GM19395 (cell line): ENCODE measurements at regions not wholly inside any gene's neighbourhood (a gene's known extent, or its start where the extent isn't known, plus 50 kb on each side); places are given as distances from the start of the nearest gene placed in this dataset.
"Not testable (repeated sequence)": the region's sequence is repeated elsewhere in the genome, so short reads cannot be mapped to it uniquely, and the experiment has no call there.

Experiments used
- ATAC-seq: cut with Tn5 transposase; IDR thresholded peaks from one replicate; pipeline ENCODE4 v1.9.1; 2021; ENCODE audit warnings: mild to moderate bottlenecking, moderate library complexity; ENCODE audit not compliant: unreplicated experiment

DNA sequence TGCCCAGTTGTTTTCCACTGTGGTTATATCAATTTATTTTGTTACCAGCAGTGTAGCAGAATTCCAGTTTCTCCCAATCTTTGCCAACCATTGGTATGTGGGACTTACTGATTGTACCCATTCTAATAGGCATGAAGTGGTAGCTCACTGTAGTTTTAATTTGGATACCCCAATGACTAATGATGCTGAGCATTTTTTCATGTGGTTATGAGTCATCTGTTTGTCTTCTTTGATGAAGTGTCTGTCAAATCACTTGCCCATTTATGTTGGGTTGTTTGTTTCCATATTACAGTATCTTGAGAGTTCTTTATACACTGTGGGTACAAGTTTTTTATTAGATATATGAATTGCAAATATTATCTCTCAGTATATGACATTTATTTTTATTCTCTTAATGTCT, 644.3 kb downstream of the NR2F2 start:
- ATAC-seq = no peak

DNA sequence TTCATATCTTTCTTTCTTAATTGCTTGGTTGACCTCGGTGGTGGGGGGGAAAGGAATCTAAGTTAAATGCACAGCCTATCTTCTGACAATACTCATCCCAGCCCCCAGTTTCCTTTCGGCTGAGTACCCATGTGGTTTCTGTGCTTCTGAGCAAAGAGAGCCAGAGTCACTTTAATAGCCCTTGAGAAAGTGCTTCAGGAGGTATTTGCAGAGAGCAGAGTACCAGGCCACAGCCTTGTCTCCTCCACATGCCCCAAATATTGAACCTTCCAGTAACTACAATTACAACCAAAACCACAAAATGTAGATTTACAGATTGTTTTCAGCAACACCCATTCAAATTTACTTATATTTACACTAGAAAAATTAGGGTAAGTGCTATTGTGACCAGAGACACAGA, 647.4 kb downstream of the NR2F2 start:
- no peak for ATAC-seq

DNA sequence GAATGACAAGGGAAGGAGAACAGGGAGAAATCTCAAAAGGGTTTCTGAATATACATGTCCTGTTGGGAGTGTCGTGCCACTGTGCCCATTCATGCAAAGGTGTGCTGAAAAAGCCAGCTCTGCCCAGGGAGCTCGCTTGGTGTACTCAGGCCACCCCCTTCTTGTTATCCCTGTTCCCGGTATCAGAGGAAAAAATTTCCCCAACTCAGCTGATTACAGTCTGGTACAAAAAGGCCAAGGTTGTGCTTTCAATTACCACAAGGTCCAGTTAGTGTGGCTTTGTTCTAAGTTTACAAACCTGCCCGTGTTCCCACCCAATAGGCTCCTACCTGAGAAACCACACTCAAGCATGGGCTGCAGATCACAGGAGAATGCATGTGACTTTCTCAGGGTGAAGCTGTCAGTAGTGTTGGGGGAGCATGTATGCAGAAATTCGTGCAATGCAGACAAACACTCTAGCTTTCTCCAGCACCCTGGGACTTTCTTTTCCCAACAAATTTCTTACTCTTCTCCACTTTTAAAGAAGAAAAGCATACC, 648.5 kb downstream of the NR2F2 start:
- ATAC-seq = no peak

DNA sequence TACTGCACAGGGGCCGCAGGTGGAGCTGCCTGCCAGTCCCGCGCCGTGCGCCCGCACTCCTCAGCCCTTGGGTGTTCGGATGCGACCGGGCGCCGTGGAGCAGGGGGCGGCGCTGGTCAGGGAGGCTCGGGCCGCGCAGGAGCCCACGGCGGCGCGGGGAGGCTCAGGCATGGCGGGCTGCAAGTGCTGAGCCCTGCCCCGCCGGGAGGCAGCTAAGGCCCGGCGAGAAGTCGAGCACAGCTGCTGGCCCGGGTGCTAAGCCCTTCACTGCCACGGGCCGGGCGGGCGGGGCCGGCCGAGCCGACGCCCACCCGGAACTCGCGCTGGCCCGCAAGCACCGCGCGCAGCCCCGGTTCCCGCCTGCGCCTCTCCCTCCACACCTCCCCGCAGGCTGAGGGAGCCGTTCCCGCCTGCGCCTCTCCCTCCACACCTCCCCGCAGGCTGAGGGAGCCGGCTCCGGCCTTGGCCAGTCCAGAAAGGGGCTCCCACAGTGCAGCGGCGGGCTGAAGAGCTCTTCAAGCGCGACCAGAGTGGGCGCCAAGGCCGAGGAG, 653.7 kb downstream of the NR2F2 start:
- ATAC-seq = not testable (repeated sequence)

DNA sequence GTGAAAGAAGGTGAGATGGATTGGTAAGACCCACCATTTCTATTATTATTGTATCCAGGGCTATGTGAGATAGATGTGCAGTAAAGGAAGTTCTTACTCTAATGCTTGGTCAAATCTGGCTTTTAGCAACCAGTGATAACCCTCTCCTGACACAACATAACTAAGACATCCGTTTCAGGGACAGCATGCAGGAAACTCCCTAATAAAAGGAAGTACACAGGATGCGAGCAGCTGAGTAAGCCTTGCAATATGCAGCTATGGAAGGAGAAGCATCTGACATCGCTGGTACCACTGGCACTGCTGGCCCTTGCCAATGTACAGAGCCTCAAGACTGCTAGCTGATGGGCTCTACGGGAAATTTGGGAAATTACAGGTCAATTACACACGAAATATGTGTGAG, 662.3 kb downstream of the NR2F2 start:
- no peak for ATAC-seq

DNA sequence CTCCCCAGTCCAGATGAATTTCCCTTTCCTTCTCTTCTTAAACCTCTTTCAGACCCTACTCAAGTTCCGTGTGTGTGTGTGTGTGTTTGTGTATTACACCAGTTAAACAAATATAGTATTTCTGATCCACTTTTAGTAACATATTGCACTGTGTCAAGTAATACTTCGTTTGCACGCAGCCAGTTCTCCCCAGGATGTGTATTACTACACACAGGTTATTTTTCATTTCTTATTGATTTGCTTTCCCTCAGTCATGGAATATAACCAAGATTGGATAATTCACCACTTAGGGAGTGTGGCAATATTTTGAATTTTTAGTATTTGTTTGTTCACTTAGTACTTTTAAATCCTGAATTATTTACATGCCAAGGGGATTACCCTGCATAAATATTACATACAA, 667.0 kb downstream of the NR2F2 start:
- no peak for ATAC-seq

DNA sequence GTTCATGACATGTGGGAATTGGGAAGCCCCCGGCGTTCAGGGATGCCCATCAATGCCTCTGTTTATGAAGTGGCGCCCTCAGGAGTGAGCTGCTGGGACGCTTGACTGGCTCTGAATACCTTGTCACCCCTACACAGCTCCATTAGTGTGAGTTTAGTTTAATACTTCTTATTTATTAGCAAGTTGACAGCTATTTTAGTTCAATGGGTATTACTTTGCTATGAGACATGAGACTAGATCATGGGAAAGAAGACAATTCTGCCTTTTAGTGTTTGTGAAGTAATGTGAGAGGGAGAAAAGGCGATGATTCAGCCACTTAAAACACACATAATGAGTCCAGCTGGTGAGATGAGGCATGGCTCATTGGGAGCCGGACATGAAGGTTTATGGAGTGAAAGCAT, 678.5 kb downstream of the NR2F2 start:
- ATAC-seq = no peak

DNA sequence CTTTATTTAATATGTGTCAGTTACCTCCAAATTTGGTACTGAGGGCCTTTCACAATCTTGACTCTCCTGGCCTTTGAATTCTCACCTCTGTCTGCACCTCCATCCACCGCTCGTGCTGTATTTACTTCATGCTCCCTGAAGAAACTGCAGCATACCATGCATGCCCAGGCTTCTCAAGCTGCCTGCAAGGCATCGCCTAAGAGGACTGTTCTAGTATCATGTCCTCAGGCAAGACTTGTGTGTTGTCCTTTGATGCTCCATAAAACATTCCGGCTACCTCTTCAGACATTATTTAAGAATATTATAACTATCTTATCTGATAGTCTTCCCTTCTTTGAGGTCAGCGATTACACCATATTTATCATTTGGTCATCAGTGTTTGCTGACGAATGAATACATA, 682.5 kb downstream of the NR2F2 start:
- no peak for ATAC-seq

DNA sequence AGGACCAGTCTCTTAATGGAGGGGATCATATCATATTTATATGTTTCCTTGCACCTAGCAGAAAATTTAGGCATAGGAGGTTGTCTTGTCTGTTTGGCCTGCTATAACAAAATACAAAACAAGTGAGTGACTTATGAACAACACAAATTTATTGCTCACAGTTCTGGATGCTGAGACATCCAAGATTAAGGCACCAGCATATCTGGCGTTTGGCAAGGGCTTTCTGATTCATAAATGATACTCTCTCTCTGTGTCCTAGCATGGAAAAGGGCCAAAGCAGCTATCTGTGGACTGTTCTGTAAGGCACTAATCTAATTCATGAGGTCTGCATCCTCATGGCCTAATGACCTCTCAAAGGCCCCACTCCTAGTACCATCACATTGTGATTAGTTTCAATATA, 683.0 kb downstream of the NR2F2 start:
- no peak for ATAC-seq

DNA sequence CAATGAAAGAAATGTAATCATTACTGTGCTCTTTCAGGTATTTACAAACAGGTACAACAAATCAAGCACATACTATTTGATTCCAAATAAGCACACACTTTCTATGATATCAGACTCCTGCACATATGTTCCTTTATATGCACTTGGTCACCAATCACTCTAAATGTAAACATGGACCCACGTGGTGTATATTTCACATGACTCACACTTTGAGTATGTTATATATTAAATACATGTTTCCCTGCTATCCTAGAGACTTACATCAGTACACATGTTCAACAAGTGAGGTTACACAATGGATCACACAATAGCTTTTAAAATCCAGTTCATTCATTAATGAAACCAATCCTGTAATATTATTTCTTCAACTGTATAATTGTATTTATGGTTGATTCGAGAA, 683.5 kb downstream of the NR2F2 start:
- no peak for ATAC-seq

DNA sequence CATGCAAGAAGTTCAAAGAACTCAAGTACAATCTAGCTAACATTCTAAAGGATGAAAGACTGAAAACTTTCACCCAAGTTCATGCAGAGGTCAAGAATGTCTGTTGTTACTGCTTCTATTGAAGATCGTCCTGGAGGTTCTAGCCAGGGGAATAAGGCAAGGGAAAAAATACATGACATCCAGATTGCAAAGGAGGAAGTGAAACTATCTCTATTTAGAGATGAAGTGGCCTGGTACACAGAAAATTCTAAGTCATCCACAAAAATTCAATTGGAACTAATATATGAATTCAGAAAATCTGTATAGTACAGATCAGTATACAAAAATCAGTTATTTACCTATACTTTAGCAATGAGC, 693.0 kb downstream of the NR2F2 start:
- ATAC-seq = no peak

DNA sequence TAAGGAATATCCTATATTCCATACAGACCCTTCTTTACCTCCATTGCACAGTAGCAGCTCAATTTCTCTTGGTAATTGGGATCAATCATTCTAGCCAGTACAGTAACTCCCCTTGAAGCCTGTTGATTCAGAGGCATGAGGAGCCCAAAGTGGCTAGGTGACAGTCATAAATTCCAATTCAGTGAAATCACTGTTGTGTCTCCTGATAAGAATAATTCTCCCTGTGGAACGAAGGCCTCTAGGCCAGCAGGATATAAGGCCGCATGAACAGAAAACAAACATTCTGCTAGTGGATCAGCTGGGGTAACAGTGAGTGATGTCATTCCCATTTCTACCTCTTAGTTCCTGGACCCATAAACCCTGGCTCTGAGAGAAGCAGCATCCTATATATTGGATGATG, 696.3 kb downstream of the NR2F2 start:
- ATAC-seq = no peak

DNA sequence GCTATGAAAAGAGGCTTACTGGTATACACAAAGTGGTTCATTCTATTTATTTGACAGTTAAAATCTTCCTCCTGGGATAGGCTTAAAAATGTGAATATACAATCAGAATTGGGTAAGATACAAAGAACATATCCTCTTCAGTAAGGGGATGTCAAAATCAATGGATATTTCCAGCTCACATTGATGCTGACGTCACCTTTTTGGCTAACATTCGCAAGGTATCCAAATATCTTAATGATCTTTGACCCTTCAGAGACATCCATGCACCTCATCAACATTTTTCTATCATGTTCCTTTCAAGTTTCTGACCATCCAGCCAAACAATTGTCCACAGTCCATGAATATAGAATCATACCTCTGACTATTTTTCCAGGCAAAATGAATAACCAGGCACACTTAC, 697.3 kb downstream of the NR2F2 start:
- ATAC-seq = no peak

DNA sequence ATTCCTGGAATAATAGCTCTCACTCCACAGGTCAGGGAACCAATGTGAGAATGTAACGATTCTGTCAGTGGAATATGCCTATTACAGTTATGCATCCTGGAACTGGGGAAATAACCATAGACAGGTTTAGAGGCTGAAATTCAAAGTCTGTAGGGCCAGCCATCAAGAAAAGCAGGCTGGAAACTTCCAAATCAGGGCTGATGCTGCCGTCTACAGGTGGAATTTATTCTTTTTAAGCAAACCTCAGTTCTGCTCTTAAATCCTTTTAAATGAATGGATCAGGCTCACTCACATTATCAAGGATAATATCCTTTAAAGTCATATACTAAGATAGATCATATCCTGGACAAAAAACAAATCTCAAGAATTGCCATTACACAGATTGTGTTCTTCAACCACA, 699.8 kb downstream of the NR2F2 start:
- no peak for ATAC-seq

DNA sequence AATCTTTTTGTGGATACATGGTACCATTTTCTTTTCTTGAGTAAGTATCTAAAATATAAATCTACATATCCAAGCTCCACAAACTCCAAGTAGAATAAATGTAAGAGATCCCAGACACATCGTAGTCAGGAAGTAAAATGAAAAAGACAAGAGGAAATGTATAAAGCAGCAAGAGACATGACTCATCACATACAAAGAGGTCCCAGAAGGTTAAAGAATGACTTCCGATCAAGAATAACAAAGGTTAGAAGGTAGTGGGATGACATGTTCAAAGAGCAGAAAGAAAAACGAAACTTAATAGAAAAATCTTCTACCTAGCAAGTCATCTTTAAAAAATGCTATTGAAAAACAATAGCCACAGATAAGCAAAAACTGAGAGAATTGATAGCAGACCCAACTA, 705.8 kb downstream of the NR2F2 start:
- no peak for ATAC-seq

DNA sequence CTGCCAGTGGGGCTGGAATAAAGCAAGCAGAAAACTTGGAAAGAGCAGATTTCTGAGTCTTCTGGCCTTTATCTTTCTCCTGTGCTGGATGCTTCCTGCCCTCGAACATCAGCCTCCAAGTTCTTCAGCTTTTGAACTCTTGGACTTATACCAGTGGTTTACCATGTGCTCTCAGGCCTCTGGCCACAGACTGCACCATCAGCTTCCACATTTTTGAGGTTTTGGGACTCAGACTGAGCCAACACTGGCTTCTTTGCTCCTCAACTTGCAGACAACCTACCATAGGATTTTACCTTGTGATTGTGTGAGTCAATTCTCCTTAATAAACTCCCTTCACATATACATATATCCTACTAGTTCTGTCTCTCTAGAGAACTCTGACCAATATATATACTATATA, 706.6 kb downstream of the NR2F2 start:
- no peak for ATAC-seq

DNA sequence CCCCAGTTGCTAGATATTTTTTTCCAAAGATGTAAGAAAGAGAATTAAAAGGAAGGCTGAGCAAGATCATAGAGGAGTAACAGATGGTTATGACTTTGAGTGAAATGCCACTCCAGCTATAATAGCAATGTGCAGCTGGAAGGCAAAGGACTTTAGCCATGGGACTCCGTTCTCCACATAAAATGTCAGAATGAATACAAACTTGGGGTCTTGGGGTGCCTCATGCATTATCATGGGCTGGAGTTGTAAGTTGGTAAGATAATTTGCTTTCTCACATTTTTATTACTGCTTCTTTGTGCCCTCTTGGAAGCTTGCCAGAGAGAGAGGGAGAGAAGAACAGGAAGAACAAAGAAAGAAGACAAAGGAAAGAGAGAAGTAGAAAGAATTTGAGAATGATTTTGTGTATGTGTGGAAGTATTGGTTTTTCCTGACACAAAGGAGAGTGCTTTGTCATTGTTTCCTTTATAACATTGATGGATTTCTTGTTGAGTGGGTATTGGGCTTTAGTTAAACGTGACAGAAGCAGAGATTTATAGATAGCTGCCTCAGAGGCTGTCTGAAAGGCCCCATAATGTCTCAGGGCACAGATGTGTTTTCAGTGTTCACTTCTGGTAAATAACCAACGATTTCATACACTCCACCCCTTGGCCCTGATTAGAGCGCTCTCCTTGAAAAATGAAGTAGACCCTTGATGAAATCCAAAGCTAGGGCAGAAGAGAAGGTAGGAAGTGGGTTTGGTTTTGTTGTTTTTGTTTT, 715.3 kb downstream of the NR2F2 start:
- no peak for ATAC-seq

DNA sequence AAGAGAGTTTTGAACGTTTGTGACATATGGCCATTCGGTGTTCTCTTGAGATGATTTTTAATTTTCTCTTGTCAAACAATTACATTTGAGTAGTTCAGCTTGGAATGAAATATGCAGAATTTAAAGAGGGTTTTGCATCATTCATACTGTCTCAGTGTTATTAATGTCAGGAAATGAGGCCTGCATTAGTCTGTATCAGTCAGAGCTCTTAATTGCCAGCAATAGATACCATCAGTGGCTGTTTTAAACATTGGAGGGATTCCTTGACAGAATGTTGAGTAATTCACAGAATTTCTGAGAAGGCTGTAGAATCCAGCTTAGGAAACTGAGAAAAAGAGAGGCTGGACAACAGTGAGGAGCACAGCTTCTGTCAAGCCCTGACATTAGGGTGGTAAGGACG, 722.0 kb downstream of the NR2F2 start:
- ATAC-seq = no peak

DNA sequence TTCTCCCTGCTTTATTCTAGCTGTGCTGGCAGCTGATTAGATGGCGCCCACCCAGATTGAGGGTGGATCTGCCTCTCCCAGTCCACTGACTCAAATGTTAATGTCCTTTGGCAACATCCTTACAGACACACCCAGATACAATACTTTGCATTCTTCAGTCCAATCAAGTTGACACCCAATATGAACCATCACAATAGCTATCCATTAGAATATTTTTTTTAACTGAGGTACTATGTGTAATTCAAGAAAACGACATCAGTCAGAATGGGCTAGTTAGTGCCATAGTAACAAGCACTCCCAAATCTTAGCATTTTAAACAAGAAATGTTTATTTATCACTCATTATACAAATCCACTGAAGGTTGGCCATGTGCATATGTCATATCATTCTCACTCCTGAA, 723.1 kb downstream of the NR2F2 start:
- no peak for ATAC-seq

DNA sequence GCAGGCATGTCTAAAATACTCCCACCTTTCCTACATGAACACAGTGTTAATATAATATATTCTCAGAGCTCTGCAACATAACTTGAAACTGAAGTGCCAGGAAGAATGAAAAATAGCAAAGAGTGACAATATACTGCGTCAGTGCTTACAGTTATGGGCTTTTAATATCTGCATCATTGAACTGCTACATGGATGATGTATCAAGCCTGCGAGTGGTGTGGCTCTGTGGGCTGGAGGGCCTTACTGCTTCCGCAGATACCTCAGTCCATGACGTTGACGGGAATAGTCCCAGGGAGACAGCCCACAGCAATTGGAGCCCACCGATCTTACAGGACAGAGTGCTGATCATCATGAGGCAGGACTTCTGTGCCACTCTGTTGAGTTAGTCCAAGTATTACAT, 727.0 kb downstream of the NR2F2 start:
- no peak for ATAC-seq

DNA sequence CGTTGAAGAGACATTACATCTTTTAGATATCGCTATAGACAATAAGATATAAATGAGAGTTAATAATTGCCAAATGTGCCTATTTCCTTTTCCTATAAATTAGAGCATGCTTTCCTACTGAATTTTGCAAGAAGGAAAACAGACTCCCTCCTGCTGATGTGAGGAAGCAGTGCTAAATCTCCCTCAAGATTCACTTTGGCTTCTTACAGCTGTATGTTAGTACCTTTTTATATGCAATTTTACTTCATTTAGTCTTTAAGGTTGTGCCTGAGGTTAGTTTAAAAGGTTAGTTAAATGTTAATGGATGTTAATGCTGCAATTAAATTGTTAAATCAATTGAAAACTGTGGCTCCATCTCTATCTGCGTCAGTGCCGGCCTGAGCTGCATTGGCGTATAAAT, 728.8 kb downstream of the NR2F2 start:
- ATAC-seq = no peak

DNA sequence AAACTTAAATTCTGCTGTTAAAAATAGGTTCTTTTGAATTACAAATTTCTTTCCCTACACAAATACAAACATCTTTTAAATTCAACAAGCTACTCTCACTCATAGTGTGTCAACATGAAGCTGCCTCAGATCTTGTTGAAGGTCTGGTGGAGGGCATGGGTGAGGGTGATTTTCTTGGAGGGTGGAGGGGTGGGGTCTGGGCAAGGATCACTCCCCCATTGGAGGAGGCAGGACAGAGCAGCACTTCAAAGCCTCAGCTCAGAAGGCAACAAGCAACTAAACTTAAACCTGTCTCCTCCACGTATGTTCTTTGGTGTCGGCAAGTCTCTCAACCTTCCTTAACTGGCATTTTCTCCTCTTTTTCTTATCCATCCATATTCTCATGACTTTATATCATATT, 730.9 kb downstream of the NR2F2 start:
- no peak for ATAC-seq

DNA sequence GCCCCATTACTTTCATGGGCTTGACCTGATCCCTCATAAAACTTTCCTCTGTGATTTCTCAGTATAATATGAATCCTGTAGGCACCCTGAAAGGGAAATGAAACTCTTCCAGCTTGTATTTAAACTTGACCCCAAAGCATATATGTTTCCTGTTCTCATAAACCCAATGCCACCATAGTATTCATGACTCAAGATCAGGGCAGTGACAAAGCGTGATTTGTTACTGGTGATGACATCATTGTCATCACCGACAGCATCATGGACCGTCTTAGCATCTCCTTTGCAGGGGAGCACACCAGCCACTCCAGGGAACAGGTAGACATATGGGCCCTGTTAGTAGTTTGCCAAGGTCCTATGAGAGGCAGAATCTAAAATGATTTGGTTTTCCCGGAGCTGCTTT, 741.2 kb downstream of the NR2F2 start:
- no peak for ATAC-seq
